ENCODE measurements at regions not wholly inside any gene's neighbourhood (a gene's known extent, or its start where the extent isn't known, plus 50 kb on each side); places are given as distances from the start of the nearest gene placed in this dataset.
"Not testable (repeated sequence)": the region's sequence is repeated elsewhere in the genome, so short reads cannot be mapped to it uniquely, and the experiment has no call there.

- peak; percentile 6 for DNase-seq
Observed at GRCh38 chr10:125448596-125448995, 234.4 kb downstream of the TEX36 start.

GRCh38 chr10:125444790-125445189 lies 238.2 kb downstream of the TEX36 start:
- DNase-seq: no peak

DNA sequence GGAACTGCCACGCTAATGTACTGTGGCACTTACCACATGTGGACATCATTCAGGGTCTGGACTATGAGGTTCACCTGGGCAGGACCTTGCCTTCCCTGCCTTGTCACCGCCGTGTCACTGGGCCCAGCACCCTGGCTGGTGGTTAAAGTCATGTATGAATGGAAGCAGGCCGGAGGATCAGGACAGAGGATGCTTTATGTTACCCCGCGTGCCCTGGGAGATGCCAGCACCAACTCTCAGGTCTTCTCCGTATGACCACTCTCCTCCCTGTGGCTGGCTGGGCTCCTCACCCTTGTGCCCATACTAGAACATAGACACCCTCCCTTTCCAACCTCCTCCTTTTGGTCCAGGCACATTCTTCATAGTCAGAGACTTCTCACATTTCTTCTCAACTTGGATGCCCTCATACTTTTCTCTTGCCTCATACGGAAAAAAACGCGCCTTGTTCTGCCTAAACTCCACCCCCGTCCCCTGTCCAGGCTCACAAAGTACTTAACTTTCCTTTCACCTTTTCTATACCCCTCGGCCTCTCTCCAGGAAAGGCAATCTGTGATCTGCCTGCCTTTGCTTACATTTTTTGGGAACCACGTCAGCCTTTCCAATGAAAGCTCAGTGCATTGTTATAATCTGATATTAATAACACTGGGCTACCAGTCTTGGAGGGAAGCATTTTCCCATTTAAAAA lies 240.0 kb downstream of the TEX36 start:
- DNase-seq: no peak

GRCh38 chr10:125441151-125441550 lies 241.8 kb downstream of the TEX36 start:
- DNase-seq: no peak

- DNase-seq: no peak
Observed at GRCh38 chr10:125431149-125431548, 251.8 kb downstream of the TEX36 start.

DNA sequence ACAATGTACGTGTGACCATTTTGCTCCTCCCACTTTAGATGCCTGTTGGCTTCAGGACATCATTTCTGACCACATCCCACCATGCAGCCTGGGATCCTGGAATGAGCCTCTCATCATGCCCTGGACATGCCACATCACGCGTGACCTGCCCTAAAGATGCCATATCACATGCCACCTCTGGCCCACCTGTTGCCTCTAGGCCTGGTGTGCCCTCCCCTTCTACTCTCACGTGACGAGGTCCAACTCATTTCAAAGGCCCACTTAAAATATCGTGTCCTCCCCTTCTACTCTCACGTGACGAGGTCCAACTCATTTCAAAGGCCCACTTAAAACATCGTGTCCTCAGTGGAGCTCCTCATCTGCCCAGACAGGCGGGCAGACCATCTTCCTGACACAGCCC lies 254.9 kb downstream of the TEX36 start:
- no peak for DNase-seq

- no peak for DNase-seq
Observed at GRCh38 chr10:125424191-125424847, 258.6 kb downstream of the TEX36 start.

DNA sequence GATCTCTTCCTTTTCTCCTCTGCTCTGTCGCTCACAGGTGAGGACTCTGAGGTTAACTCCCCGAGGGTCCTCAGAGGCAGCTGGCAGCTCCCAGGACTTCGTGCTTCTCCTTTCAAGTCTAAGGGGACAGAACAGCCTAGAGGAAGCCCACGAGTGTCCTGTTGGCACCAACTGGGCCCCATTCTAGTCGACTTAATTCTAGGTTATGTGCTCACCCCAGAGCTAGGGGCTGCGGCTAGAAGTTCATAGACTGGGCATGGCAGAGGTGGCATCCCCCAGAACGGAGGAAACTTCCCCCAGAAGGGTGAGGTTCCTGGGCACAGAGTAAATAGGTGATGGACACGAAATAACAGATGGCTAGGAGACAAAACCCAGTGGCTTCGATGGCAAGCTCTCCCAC lies 259.4 kb downstream of the TEX36 start:
- no peak for DNase-seq

DNA sequence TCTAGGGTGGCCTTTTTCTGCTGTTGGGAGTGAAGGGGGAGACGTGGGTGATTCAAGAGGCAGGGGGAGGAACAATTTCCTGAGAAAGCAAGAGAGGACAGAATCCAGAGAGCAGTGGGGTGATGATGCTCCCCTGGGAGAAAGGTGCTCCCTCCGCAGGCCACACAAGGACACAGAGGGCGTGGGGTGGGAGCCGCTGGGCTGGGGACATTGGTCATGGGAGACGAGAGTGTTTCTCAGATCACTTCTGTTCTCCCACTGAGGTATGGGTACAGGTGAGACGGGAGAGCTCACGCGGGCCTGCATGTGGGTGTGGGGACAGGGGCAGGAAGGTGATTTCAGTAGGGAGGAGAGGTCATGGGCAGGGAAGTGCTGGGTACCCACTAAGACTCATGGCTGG lies 259.5 kb upstream of the CTBP2 start:
- DNase-seq: no peak

- DNase-seq: no peak
Observed at GRCh38 chr10:125419146-125419545, 258.8 kb upstream of the CTBP2 start.

DNA sequence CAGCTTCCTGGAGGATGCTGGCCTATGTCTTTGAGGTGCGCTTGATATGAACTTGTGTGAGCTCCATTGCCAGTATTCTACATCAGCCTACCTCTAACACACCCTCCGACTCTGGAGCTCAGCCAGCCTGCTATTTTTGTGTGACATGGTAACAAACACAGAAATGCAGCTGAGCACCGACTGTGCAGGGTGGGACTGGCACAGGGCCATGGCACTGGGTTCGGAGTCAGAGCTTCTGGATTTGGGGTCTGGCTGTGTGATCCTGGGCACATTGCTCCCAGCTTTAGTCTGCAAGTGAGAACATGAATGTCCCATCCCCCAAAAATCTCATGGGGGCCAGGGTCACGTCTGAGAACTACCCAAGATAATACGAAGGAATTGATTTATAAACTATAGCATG lies 257.2 kb upstream of the CTBP2 start:
- DNase-seq: no peak

DNA sequence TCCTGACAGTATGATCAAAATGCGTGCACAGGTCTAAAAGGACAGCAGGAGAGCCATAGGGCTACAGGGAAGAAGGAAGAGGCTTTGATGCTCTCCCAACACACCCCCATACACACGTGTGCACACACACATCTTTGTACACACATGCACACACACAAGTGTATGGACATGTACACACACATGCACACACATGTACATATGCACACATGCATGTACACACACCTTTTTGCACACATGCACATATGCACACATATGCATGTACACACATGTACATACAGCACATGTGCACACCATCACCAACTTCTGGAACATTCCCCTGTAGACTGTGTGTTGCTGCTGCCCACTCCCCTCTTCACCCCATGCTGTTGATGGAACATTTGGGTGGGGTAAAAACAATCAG lies 255.6 kb upstream of the CTBP2 start:
- no peak for DNase-seq

- no peak for DNase-seq
Observed at GRCh38 chr10:125415006-125415633, 254.8 kb upstream of the CTBP2 start.

GRCh38 chr10:125411724-125412123 lies 251.4 kb upstream of the CTBP2 start:
- DNase-seq: peak; percentile 30

DNA sequence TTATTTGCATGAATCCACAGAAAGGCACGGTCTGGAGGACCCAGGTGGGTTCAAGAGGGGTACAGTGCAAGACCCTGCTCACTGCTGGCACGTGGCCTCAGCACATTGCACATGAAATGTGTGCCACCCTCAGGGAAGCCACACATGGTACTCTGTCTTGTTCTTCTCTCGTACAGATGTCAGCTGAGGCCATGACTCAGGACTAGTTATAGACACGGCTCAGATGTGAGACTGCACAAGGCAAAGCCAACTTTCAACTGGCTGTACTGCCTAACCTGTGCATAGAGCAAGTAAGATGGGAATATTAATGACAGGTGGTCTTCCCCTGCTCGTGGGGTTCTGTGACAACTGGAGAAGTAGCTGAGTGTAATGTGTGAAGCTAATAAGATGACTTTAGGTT lies 249.4 kb upstream of the CTBP2 start:
- no peak for DNase-seq

DNA sequence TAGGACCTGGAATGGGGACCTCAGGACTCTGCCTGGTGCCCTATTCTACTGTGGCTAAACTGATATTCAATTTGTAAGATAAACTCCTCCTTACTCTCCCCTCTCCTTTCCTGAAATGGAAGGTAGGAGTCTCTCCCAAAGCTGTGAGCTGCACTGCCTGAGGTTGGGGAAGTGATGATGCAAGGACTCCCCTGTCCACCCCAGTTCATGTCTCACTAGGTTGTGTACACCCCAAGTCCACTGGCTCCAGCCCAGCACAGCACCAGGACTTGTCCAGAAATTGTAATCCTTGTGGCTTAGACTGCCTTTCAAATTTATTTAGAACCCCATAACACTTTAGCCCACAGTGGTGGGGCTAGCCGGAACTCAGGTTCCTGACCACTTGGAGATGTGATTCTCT lies 247.2 kb upstream of the CTBP2 start:
- no peak for DNase-seq

GRCh38 chr10:125407000-125407502 lies 246.7 kb upstream of the CTBP2 start:
- DNase-seq: no peak

DNA sequence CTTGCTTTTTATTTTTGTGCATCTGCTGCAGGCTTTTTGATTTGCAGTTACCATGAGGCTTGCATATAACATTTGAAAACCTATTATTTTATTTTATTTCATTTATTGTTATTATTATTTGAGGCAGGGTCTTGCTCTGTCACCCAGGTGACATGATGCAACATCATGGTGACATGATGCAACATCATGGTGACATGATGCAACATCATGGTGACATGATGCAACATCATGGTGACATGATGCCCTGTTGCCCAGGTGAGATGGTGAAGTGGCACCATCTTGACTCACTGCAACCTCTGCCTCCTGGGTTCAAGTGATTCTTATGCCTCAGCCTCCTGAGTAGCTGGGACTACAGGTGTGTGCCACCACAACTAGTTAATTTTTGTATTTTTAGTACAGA lies 244.5 kb upstream of the CTBP2 start:
- DNase-seq: not testable (repeated sequence)

DNA sequence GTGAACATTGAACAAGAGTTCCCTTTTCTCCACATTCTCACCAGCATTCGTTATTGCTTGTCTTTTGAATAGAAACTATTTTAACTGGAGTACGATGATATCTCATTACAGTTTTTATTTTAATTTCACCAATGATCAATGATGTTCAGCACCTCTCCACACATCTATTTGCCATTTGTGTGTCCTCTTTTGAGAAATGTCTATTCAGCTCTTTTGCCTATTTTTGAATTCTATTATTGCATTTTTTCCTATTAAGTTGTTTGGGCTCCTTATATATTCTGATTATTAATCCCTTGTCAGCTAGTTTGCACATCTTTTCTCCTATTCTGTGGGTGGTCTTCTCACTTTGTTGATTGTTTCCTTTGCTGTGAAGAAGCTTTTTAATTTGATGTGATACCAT lies 241.1 kb upstream of the CTBP2 start:
- DNase-seq: no peak

DNA sequence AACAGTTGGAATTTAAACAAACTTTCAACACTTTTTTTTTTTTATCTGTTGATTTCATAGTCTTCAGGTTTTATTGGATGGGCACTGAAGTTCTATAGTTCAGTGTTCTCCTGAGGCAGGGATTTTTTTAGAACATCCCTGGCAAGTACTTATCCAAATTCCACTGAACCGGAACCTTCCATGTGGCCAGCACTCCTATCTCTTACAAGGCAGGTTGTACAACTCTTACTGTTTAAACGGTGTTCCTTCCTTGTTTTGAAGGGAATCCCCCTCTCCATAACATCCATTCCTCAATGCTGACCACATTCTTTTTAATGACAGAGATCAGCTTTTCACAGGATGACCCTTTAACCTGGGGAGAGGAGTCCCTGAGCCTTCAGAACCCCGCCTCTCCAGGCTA lies 238.9 kb upstream of the CTBP2 start:
- DNase-seq: no peak

DNA sequence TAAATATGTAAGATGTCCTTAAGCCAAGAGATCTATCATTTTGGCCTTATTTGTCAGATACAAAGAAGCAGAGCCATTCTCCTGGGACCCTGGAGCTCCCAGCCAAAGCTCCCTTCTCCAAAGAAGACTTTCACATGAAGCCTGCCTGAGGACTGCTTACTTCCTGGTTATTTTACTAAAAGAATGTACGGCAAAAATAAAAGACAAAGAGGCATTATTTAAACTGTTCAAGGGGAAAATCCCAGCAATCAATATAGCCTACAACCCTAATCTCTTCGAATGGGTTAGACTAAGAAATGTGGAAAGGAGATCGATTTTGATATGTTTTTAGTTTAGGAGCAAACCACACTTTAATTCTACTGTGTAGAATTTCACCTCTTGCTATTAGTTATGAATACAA lies 237.9 kb upstream of the CTBP2 start:
- DNase-seq: no peak

- DNase-seq: no peak
Observed at GRCh38 chr10:125397608-125398007, 237.2 kb upstream of the CTBP2 start.

DNA sequence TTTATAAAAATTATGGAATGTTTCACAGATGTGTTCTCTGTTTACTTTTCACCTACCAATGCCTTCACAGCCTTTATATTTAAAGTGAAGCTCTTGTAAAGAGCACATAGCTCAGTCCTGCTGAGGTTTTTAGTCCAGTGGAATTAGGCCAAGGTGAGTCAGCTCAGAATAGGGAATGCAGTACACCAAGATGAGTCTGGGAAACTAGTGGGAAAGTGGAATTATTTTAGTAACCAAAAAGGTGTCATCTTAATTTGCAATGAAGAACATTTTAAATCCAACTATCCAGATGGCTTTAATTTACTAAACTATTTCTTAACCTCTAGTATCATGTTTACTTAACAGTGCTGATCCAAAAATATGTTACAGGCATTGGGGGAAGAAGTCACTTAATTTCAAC lies 236.3 kb upstream of the CTBP2 start:
- no peak for DNase-seq

DNA sequence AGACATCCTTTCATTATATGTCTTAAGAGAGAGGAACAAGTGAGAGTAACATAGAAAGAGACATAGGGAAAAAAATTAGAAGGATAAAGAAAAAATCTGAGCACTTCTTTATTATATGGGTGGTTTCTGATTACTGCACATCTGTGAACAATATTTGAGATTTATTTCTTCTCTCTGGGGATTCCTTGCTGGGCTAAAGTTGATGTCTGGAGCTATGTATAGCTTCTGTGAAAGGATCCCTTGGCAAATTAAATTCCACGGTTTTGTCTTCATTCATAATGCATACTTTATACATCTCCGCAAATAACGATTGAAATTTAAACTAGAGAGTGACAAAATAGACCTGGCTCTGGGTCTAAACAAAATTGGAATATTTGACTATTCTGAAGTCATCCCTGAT lies 232.2 kb upstream of the CTBP2 start:
- DNase-seq: no peak

Data from inflammatory macrophage treated with lipopolysaccharide for 4 hours (primary cell).